CD14-positive monocyte (primary cell): ENCODE measurements at regions not wholly inside any gene's neighbourhood (a gene's known extent, or its start where the extent isn't known, plus 50 kb on each side); places are given as distances from the start of the nearest gene placed in this dataset.

Experiments
- DNase-seq, 3 donors: peaks; one replicate each; pipeline ENCODE4 v3.0.0-alpha.2; 2011 to 2022
- H2AFZ ChIP-seq: 2 replicates; pipeline ENCODE4 v1.6.0; 2012; ENCODE audit warnings: mild to moderate bottlenecking, low read depth, low read length, inconsistent platforms; ENCODE audit not compliant: insufficient read depth, poor library complexity, severe bottlenecking
- H3K27ac ChIP-seq, 2 donors: 1 replicate in 1 of 2; 2 replicates in 1 of 2; pipeline ENCODE4 v1.5.1; 2012 to 2013; ENCODE audit warnings: low read length in 2 of 2, control low read depth in 1 of 2, inconsistent platforms in 1 of 2, low read depth in 1 of 2, mild to moderate bottlenecking in 1 of 2
- H3K27me3 ChIP-seq, 2 donors: one replicate each; pipeline versions ENCODE4 v1.6.0 to v1.6.1; 2011 to 2013; ENCODE audit warnings: low read length in 2 of 2; ENCODE audit not compliant: control insufficient read depth in 2 of 2, insufficient read depth in 2 of 2
- H3K36me3 ChIP-seq, 2 donors: replicated peaks in 1 of 2; 1 replicate in 1 of 2; 2 replicates in 1 of 2; pipeline versions ENCODE4 v1.5.1 to v1.6.1; 2012 to 2013; ENCODE audit warnings: low read length in 2 of 2, control low read depth in 1 of 2, inconsistent platforms in 1 of 2, mild to moderate bottlenecking in 1 of 2; ENCODE audit not compliant: insufficient read depth in 2 of 2, control insufficient read depth in 1 of 2
- H3K4me1 ChIP-seq, 2 donors: 1 replicate in 1 of 2; 2 replicates in 1 of 2; pipeline versions ENCODE4 v1.5.1 to v1.6.1; 2012 to 2013; ENCODE audit warnings: low read length in 2 of 2, control low read depth in 1 of 2, inconsistent platforms in 1 of 2, mild to moderate bottlenecking in 1 of 2, moderate library complexity in 1 of 2; ENCODE audit not compliant: insufficient read depth in 2 of 2, control insufficient read depth in 1 of 2
- H3K4me2 ChIP-seq: replicated peaks from 2 replicates; pipeline ENCODE3; 2012; ENCODE audit warnings: low read length, moderate library complexity, mild to moderate bottlenecking; ENCODE audit not compliant: poor library complexity, severe bottlenecking; ENCODE audit errors: extremely low read depth
- H3K4me3 ChIP-seq, 3 experiments: fragments of 200-600 bp in 1 of 3; sonication (generic) in 1 of 3; replicated peaks in 1 of 3; 1 replicate in 2 of 3; 2 replicates in 1 of 3; pipeline ENCODE4 v1.5.1; 2011 to 2013; ENCODE audit warnings: low read length in 3 of 3, mild to moderate bottlenecking in 3 of 3, control low read depth in 2 of 3, low read depth in 2 of 3, inconsistent platforms in 1 of 3, moderate library complexity in 1 of 3
- H3K79me2 ChIP-seq: 2 replicates; pipeline ENCODE4 v1.6.0; 2012; ENCODE audit warnings: mild to moderate bottlenecking, control low read depth, inconsistent platforms, low read length, moderate library complexity; ENCODE audit not compliant: insufficient read depth
- H3K9ac ChIP-seq: 2 replicates; pipeline ENCODE4 v1.6.0; 2017; ENCODE audit warnings: low read length, mild to moderate bottlenecking; ENCODE audit not compliant: insufficient read depth, poor library complexity, severe bottlenecking
- H3K9me3 ChIP-seq, 2 donors: replicated peaks in 1 of 2; 1 replicate in 1 of 2; 2 replicates in 1 of 2; pipeline versions ENCODE4 v1.5.1 to v1.6.1; 2012 to 2013; ENCODE audit warnings: low read length in 2 of 2, control low read depth in 1 of 2; ENCODE audit not compliant: control insufficient read depth in 1 of 2, insufficient read depth in 1 of 2
- H4K20me1 ChIP-seq: 2 replicates; pipeline ENCODE4 v1.6.0; 2012; ENCODE audit warnings: mild to moderate bottlenecking, low read length, control low read depth, moderate library complexity; ENCODE audit not compliant: insufficient read depth
- H3K27ac Mint-ChIP-seq, 7 donors: one replicate each; pipeline ENCODE4 v1.8.0; 2020; ENCODE audit warnings: mild to moderate bottlenecking in 7 of 7, mixed read lengths in 7 of 7, moderate library complexity in 6 of 7, inconsistent platforms in 2 of 7
- H3K27me3 Mint-ChIP-seq, 3 donors: one replicate each; pipeline ENCODE4 v1.8.0; 2021 to 2022; ENCODE audit warnings: low read depth in 3 of 3, mild to moderate bottlenecking in 3 of 3, mixed read lengths in 3 of 3, moderate library complexity in 3 of 3, inconsistent platforms in 1 of 3
- H3K36me3 Mint-ChIP-seq, 2 donors: one replicate each; pipeline ENCODE4 v1.8.0; 2020; ENCODE audit warnings: mixed read lengths in 2 of 2, inconsistent platforms in 1 of 2, mild to moderate bottlenecking in 1 of 2
- H3K4me1 Mint-ChIP-seq: one replicate; pipeline ENCODE4 v1.8.0; 2020; ENCODE audit warnings: mild to moderate bottlenecking, mixed read lengths
- H3K4me3 Mint-ChIP-seq, 2 donors: one replicate each; pipeline ENCODE4 v1.8.0; 2020; ENCODE audit warnings: mild to moderate bottlenecking in 2 of 2, mixed read lengths in 2 of 2, moderate library complexity in 1 of 2
- H3K9me3 Mint-ChIP-seq, 7 donors: one replicate each; pipeline ENCODE4 v1.8.0; 2020 to 2022; ENCODE audit warnings: mixed read lengths in 7 of 7, mild to moderate bottlenecking in 6 of 7, moderate library complexity in 6 of 7, inconsistent platforms in 2 of 7
- WGBS: methylation state at CpG from one replicate; pipeline ENCODE4 v1.1.5; 2013; ENCODE audit warnings: missing lambda C conversion rate; ENCODE audit not compliant: insufficient coverage; 5-methylcytosine and 5-hydroxymethylcytosine counted together
- intact Hi-C, 2 donors: fragments of 100-400 bp; cut with micrococcal nuclease; formaldehyde crosslinking; loops; one replicate each; pipeline versions ENCODE4 v1.15.0 to v1.15.1; 2023
- TF ChIP-seq, protein P1 (sequence below): fragments of 200-600 bp; IDR thresholded peaks from one replicate; pipeline ENCODE4 v1.8.0; 2022; ENCODE audit warnings: antibody characterized with exemption, mild to moderate bottlenecking

DNA sequence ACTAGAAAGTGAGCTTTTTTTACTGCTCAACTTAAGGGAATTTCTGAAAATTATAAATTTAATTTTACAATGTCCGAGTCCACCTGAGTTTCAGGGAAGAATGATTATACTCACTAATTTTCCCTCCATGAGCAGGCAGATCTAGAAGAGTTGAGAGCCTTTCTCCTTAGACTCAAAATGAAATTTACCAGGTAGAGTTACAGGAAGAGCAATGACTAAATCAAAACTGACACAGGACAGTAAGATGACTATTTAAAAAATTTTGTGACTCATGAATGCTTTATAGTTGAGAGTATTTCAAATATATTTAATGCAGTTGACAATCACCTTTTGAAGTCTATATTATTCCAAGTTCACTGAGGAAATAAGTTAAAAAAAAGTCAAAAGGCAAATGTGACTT lies 198.1 kb upstream of the NRSN1 start:
- H2AFZ ChIP-seq: no peak overlapping the region
- H3K27me3 Mint-ChIP-seq: peaks cover 0 to 2% (median 2%) of the 10 kb centered on the region in 3 donors
- no peaks in the 10 kb centered on the region for H3K4me1 Mint-ChIP-seq
- H3K9ac ChIP-seq: no peak overlapping the region
- no peaks in the 10 kb centered on the region for H3K36me3 ChIP-seq
- no peaks in the 10 kb centered on the region for H4K20me1 ChIP-seq
- WGBS: no CpG with 5 or more reads among the region's 1 CpG
- H3K79me2 ChIP-seq: no peaks in the 10 kb centered on the region
- H3K9me3 ChIP-seq: peaks cover 0 to 5% of the 10 kb centered on the region in 2 donors
- TF ChIP-seq, protein P1, sequence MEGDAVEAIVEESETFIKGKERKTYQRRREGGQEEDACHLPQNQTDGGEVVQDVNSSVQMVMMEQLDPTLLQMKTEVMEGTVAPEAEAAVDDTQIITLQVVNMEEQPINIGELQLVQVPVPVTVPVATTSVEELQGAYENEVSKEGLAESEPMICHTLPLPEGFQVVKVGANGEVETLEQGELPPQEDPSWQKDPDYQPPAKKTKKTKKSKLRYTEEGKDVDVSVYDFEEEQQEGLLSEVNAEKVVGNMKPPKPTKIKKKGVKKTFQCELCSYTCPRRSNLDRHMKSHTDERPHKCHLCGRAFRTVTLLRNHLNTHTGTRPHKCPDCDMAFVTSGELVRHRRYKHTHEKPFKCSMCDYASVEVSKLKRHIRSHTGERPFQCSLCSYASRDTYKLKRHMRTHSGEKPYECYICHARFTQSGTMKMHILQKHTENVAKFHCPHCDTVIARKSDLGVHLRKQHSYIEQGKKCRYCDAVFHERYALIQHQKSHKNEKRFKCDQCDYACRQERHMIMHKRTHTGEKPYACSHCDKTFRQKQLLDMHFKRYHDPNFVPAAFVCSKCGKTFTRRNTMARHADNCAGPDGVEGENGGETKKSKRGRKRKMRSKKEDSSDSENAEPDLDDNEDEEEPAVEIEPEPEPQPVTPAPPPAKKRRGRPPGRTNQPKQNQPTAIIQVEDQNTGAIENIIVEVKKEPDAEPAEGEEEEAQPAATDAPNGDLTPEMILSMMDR: no peak
- intact Hi-C loops: no loop called here
- no peak overlapping the region for H3K4me3 ChIP-seq
- no peaks in the 10 kb centered on the region for H3K4me1 ChIP-seq
- no peak overlapping the region for H3K27ac ChIP-seq
- no peak overlapping the region for H3K27ac Mint-ChIP-seq
- no peak for DNase-seq
- H3K4me2 ChIP-seq: no peak overlapping the region
- H3K27me3 ChIP-seq: no peaks in the 10 kb centered on the region
- H3K9me3 Mint-ChIP-seq: peaks cover 3 to 11% (median 5%) of the 10 kb centered on the region in 7 donors
- H3K36me3 Mint-ChIP-seq: no peaks in the 10 kb centered on the region
- no peak overlapping the region for H3K4me3 Mint-ChIP-seq

DNA sequence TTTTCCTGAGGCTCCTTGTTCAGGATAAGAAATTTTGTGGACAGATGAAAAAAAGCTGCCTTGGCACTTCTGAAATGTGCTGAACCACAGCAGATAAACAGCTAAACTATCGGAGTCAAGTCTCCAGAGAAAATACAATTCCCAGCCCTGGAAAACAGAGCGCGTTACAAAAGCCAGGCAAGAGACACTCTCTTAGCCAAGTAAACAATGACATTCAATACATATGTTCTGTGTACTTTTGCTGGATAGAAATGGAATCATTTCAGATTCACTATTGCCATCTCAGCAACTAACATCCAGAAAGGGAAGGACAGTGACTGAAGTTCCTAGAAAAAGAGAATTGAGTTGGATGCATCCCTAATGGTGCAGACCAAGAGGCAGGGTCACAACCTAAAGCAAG lies 196.8 kb upstream of the NRSN1 start:
- Mint-ChIP-seq H3K9me3 (peaks cover 4 to 11% (median 8%) of the 10 kb centered on the region in 7 donors), H3K27ac (no peak overlapping the region), H3K36me3 (no peaks in the 10 kb centered on the region), H3K27me3 (peaks cover 0 to 2% (median 2%) of the 10 kb centered on the region in 3 donors), H3K4me3 (no peak overlapping the region), H3K4me1 (no peaks in the 10 kb centered on the region)
- no peak overlapping the region for H3K9ac ChIP-seq
- no peak overlapping the region for H2AFZ ChIP-seq
- no peaks in the 10 kb centered on the region for H3K4me1 ChIP-seq
- WGBS: no CpG with 5 or more reads among the region's 3 CpGs
- peaks cover 0 to 5% of the 10 kb centered on the region in 2 donors for H3K9me3 ChIP-seq
- H3K4me3 ChIP-seq: no peak overlapping the region
- TF ChIP-seq, protein P1: no peak
- no peaks in the 10 kb centered on the region for H3K27me3 ChIP-seq
- no peaks in the 10 kb centered on the region for H3K36me3 ChIP-seq
- intact Hi-C loops: no loop called here
- no peak overlapping the region for H3K27ac ChIP-seq
- H3K4me2 ChIP-seq: no peak overlapping the region
- H3K79me2 ChIP-seq: no peaks in the 10 kb centered on the region
- no peak for DNase-seq
- no peaks in the 10 kb centered on the region for H4K20me1 ChIP-seq
